Posterior vena cava (tissue), 2 donors: ENCODE measurements at regions not wholly inside any gene's neighbourhood (a gene's known extent, or its start where the extent isn't known, plus 50 kb on each side); places are given as distances from the start of the nearest gene placed in this dataset.
A peak's percentile ranks its signal among the peaks of the same experiment; 100 is the strongest.

ENCODE experiments used
- DNase-seq: peaks from one replicate; pipeline ENCODE4 v3.0.0-alpha.2; 2020; ENCODE audit warnings: low spot score
- intact Hi-C, 2 donors: fragments of 100-400 bp; cut with DNase I; formaldehyde crosslinking; loops; one replicate each; pipeline versions ENCODE4 v1.14.1 to v1.14.2; 2022 to 2023
- donor health status: DM: yes; HTN: yes; CAD: no.
- donor health status: DM: yes; HTN: yes; CAD: no.

GRCh38 chr6:6723361-6723760 lies 134.8 kb downstream of the LY86 start:
- intact Hi-C loops = loop anchor here (10.0 kb wide), 1 partner anchor 521 kb away; no protein-coding TSS in a partner anchor
- DNase-seq = no peak

GRCh38 chr6:6723921-6724538 lies 135.5 kb downstream of the LY86 start:
- intact Hi-C loops = loop anchor here (10.0 kb wide), 1 partner anchor 521 kb away; no protein-coding TSS in a partner anchor
- DNase-seq = peak; percentile 89

- DNase-seq = peak; percentile 88
Observed at GRCh38 chr6:6724539-6725467, 136.3 kb downstream of the LY86 start.

GRCh38 chr6:6725468-6726209 lies 137.1 kb downstream of the LY86 start:
- DNase-seq = no peak
- intact Hi-C loops = loop anchor here (10.0 kb wide), 1 partner anchor 519 kb away; no protein-coding TSS in a partner anchor

More at GRCh38 chr6:6724539-6725467, 136.3 kb downstream of the LY86 start:
- intact Hi-C loops = loop anchor here (10.0 kb wide), 1 partner anchor 520 kb away; no protein-coding TSS in a partner anchor

- DNase-seq = no peak
- intact Hi-C loops = loop anchor here (10.0 kb wide), 1 partner anchor 516 kb away; no protein-coding TSS in a partner anchor
Observed at GRCh38 chr6:6728169-6728941, 139.8 kb downstream of the LY86 start.

- intact Hi-C loops = loop anchor here (10.0 kb wide), 1 partner anchor 515 kb away; no protein-coding TSS in a partner anchor
- DNase-seq = no peak
Observed at GRCh38 chr6:6729971-6730370, 141.5 kb downstream of the LY86 start.

- intact Hi-C loops = no loop called here
- DNase-seq = no peak
Observed at GRCh38 chr6:6730831-6731230, 142.3 kb downstream of the LY86 start.

GRCh38 chr6:6734479-6735465 lies 146.3 kb downstream of the LY86 start:
- no peak for DNase-seq
- intact Hi-C loops = no loop called here

GRCh38 chr6:6736791-6737654 lies 148.5 kb downstream of the LY86 start:
- intact Hi-C loops = no loop called here
- DNase-seq = peak; percentile 92

- no peak for DNase-seq
- intact Hi-C loops = no loop called here
Observed at GRCh38 chr6:6737671-6738070, 149.2 kb downstream of the LY86 start.

- DNase-seq = no peak
- intact Hi-C loops = no loop called here
Observed at GRCh38 chr6:6738108-6738507, 149.6 kb downstream of the LY86 start.

GRCh38 chr6:6738922-6739716 lies 150.6 kb downstream of the LY86 start:
- intact Hi-C loops = no loop called here
- no peak for DNase-seq

- intact Hi-C loops = no loop called here
- no peak for DNase-seq
Observed at GRCh38 chr6:6740595-6740994, 152.1 kb downstream of the LY86 start.

GRCh38 chr6:6741264-6741663 lies 152.7 kb downstream of the LY86 start:
- no peak for DNase-seq
- intact Hi-C loops = no loop called here

GRCh38 chr6:6742535-6742934 lies 154.0 kb downstream of the LY86 start:
- no peak for DNase-seq
- intact Hi-C loops = no loop called here

- intact Hi-C loops = no loop called here
- DNase-seq = no peak
Observed at GRCh38 chr6:6744551-6744950, 156.0 kb downstream of the LY86 start.
